Activated naive CD8-positive, alpha-beta T cell treated with anti-CD3 and anti-CD28 coated beads, Interleukin-2, amount 10 ng/mL, durations not matched to agents 7 days and 5 days (primary cell): ENCODE measurements at regions not wholly inside any gene's neighbourhood (a gene's known extent, or its start where the extent isn't known, plus 50 kb on each side); places are given as distances from the start of the nearest gene placed in this dataset.

Source experiments
- ATAC-seq: fragments of 150-1000 bp; cut with Tn5 transposase; one replicate; pipeline ENCODE4 v1.10.0; 2021; ENCODE audit warnings: low read depth, moderate library complexity
- POLR2A ChIA-PET: fragments of 350-600 bp; sonication (Branson Sonifier 250); formaldehyde crosslinking; loops from one replicate; lab custom pipeline; 2021; ENCODE audit warnings: antibody characterized with exemption; lab: Charles Lee
- DNase-seq: peaks from one replicate; pipeline ENCODE4 v3.0.0; 2021
- H3K27ac Mint-ChIP-seq: one replicate; pipeline ENCODE4 v1.8.0; 2022; ENCODE audit warnings: mild to moderate bottlenecking, mixed read lengths
- H3K27me3 Mint-ChIP-seq: one replicate; pipeline ENCODE4 v1.8.0; 2022; ENCODE audit warnings: mild to moderate bottlenecking, moderate library complexity, mixed read lengths
- H3K36me3 Mint-ChIP-seq: one replicate; pipeline ENCODE4 v1.8.0; 2021; ENCODE audit warnings: mild to moderate bottlenecking, mixed read lengths
- H3K4me1 Mint-ChIP-seq: one replicate; pipeline ENCODE4 v1.8.0; 2021; ENCODE audit warnings: mixed read lengths
- H3K4me3 Mint-ChIP-seq: one replicate; pipeline ENCODE4 v1.8.0; 2022; ENCODE audit warnings: mild to moderate bottlenecking, moderate library complexity, mixed read lengths
- H3K9me3 Mint-ChIP-seq: one replicate; pipeline ENCODE4 v1.8.0; 2021; ENCODE audit warnings: mixed read lengths

DNA sequence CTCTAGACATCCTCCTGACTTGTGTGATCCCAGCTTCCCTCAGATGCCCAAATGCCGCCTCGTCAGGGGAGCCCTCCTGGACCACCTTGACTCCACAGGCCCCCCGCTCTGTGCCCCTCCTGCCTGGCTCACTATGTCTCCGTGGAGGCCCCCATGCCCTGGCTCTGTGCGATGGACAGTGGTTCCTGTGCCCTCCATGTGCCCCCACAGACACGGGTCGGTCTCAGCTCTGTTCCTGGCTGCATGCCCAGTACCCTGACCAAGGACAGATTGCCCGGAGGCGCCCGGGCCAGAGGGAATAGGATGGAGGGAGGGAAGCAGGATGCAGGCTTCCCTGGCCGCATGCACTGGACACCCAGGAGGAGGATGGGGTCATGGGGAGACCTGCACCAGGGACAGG is 1274.6 kb downstream of the BRD1 start:
- DNase-seq (no peak), ATAC-seq (no peak)
- Mint-ChIP-seq H3K4me3 (no peak overlapping the region), H3K4me1 (no peaks in the 10 kb centered on the region), H3K36me3 (no peaks in the 10 kb centered on the region), H3K27me3 (no peaks in the 10 kb centered on the region), H3K27ac (no peak overlapping the region), H3K9me3 (no peaks in the 10 kb centered on the region)
- POLR2A ChIA-PET = no interaction called here

DNA sequence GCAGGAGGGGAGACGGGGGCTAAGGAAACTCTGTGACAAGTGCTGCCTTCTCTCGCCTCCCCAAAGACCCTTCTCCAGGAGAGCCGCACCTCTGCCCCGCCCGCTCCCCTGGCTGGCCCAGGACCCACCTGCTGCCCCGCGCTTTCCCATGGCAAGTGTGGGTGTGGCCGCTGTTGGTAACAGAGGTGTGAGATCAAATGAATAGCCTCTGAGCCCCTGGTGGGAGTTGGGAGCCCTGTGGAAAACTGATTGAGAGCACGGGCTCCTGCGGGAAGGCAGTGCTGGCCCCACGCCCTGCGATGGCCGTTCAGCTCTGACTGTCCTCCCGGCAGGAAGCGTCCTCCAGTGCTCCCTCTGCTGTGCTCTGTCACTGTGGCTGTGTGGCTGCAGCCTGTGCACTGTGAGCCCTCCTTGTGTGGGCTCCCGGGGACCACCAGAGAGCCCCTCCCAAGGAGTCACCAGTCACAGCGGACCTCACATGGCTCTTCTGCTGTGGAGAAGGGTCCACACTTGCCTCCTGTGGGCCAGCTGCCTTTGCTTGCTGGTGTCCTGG is 1275.9 kb downstream of the BRD1 start:
- H3K9me3 Mint-ChIP-seq = no peaks in the 10 kb centered on the region
- H3K4me3 Mint-ChIP-seq = no peak overlapping the region
- POLR2A ChIA-PET = no interaction called here
- no peaks in the 10 kb centered on the region for H3K27me3 Mint-ChIP-seq
- no peaks in the 10 kb centered on the region for H3K36me3 Mint-ChIP-seq
- H3K27ac Mint-ChIP-seq = no peak overlapping the region
- ATAC-seq (no peak), DNase-seq (no peak)
- no peaks in the 10 kb centered on the region for H3K4me1 Mint-ChIP-seq

DNA sequence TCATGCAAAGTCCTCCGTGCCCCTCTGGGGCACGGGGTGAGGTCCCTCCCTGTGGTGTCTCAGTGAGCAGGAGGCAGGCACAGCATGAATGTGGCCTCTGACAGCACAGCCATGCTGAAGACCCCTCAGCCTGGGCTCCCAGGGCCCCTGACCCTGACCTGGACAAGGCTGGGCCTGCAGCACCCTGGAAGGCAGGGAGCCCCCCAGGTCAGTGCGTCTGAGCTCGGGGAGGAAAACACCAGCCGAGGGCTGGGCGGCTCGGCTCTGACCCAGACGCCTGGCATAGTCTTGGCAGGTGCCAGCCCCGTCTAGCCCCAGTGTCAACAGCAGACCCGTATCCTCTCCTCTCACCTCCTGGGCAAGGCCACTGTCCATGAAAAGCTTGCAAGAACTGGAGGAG is 1276.6 kb downstream of the BRD1 start:
- no peaks in the 10 kb centered on the region for H3K9me3 Mint-ChIP-seq
- no peak for ATAC-seq

DNA sequence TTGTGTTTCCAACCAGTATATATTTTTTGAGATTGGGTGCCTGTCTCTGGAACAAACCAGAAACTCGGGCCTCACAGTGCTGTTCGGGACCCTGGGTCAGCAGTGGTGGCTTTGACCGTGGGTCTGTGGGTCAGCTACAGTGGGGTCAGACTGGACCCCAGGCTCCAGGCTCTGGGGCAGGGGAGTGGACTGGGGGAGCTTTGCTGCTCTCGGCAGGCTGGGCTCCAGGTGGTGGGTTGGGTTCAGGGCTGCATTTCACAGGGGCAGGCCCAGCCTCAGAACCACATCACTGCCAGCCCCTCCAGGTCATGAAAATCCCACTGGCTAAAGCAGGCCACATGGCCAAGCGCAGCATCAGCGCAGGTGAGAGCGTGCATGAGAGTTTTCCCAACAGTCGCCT is 1279.3 kb downstream of the BRD1 start:
- ATAC-seq (no peak), DNase-seq (no peak)
- no peaks in the 10 kb centered on the region for H3K4me1 Mint-ChIP-seq
- POLR2A ChIA-PET = no interaction called here
- no peaks in the 10 kb centered on the region for H3K36me3 Mint-ChIP-seq
- no peaks in the 10 kb centered on the region for H3K9me3 Mint-ChIP-seq
- H3K4me3 Mint-ChIP-seq = no peak overlapping the region
- H3K27me3 Mint-ChIP-seq = no peaks in the 10 kb centered on the region
- no peak overlapping the region for H3K27ac Mint-ChIP-seq

More for the DNA sequence above, 1276.6 kb downstream of the BRD1 start:
- no peak for DNase-seq
- no peak overlapping the region for H3K4me3 Mint-ChIP-seq
- H3K4me1 Mint-ChIP-seq = no peaks in the 10 kb centered on the region
- H3K27me3 Mint-ChIP-seq = no peaks in the 10 kb centered on the region
- no peaks in the 10 kb centered on the region for H3K36me3 Mint-ChIP-seq
- H3K27ac Mint-ChIP-seq = no peak overlapping the region
- POLR2A ChIA-PET = no interaction called here

DNA sequence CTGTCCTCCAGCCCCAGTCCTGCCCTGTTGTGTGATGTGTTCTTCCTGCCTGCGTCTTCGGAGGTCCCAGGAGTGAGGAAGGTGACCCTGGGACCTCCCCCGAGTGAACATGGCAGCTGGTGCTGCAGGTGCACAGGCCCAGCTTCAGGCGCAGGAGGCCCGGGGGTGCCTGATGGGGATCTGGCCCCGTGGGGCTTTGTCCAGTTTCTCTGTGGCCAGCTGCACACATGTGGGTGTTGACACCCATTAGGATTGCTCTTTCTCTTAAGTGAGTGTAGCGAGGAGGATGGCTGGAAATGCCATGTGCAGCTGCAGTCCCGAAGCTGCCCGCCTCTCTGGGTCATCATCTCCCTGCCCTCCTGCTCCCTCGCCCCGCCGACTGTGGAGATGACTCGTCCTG is 1279.7 kb downstream of the BRD1 start:
- Mint-ChIP-seq H3K36me3 (no peaks in the 10 kb centered on the region), H3K4me1 (no peaks in the 10 kb centered on the region), H3K4me3 (no peak overlapping the region), H3K27ac (no peak overlapping the region), H3K9me3 (no peaks in the 10 kb centered on the region), H3K27me3 (no peaks in the 10 kb centered on the region)
- DNase-seq (no peak), ATAC-seq (no peak)
- POLR2A ChIA-PET = no interaction called here

DNA sequence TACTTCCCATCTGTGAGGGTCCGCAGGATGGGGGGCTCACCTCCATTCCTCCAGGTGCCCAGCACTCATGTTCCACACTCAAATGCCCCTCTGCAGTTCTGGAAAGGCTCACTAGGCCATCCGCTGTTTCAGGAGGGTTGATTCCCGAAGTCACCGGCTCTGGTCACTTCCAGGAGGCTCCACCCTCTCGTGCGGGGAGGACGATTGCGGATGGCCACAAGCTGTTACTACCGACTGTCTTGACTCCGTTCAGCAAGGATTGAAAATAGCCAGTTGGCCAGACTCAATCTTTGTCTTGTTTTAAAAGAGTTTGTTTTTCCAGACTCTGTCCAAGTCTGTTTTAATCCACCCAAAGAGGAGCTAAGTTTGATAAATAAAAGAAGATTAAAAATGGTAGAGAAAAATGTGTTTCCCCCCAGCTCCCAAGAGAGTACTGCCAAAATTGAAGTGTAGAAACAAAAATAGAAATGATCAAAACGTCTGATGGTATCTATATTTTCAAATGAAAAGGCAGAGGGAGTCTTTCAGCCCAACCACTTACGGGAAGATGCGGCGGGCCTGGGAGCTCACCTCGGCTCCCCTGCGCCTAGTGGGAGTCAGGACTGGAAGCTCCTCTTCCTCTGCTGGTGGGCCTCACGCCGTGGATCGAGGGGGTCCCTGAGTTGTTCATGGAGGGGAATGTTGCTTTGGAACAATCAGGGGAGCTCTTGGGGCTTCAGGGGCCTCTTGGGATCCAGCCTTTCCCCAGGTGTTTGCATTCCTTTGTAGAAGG is 1280.8 kb downstream of the BRD1 start:
- DNase-seq (no peak), ATAC-seq (no peak)
- no peaks in the 10 kb centered on the region for H3K36me3 Mint-ChIP-seq
- H3K9me3 Mint-ChIP-seq = peaks cover 4% of the 10 kb centered on the region
- H3K27me3 Mint-ChIP-seq = no peaks in the 10 kb centered on the region
- H3K4me3 Mint-ChIP-seq = no peak overlapping the region
- no peak overlapping the region for H3K27ac Mint-ChIP-seq
- H3K4me1 Mint-ChIP-seq = no peaks in the 10 kb centered on the region
- POLR2A ChIA-PET = no interaction called here

DNA sequence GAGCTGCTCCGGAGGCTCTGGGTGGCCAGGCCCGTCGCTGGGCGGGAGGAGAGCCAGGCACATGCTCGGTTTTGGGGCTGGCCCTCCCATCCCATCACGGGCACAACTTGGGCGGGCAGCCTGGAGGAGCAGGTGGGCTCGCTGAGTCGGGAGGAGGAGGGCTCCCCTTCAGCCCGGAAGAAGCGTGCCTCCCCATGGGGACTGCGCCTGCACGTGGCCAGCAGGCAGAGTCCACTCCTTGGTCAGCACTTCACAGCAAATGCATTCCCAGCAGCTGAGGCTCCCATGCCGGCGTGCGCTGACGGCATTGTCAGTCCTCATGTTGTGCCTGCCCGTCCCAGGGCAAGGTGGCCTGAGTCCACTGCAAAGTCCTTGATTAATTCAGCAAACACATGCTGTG is 1281.7 kb downstream of the BRD1 start:
- Mint-ChIP-seq H3K9me3 (peaks cover 4% of the 10 kb centered on the region), H3K27me3 (no peaks in the 10 kb centered on the region), H3K27ac (no peak overlapping the region), H3K36me3 (no peaks in the 10 kb centered on the region), H3K4me3 (no peak overlapping the region), H3K4me1 (no peaks in the 10 kb centered on the region)
- DNase-seq (no peak), ATAC-seq (no peak)
- POLR2A ChIA-PET = no interaction called here

DNA sequence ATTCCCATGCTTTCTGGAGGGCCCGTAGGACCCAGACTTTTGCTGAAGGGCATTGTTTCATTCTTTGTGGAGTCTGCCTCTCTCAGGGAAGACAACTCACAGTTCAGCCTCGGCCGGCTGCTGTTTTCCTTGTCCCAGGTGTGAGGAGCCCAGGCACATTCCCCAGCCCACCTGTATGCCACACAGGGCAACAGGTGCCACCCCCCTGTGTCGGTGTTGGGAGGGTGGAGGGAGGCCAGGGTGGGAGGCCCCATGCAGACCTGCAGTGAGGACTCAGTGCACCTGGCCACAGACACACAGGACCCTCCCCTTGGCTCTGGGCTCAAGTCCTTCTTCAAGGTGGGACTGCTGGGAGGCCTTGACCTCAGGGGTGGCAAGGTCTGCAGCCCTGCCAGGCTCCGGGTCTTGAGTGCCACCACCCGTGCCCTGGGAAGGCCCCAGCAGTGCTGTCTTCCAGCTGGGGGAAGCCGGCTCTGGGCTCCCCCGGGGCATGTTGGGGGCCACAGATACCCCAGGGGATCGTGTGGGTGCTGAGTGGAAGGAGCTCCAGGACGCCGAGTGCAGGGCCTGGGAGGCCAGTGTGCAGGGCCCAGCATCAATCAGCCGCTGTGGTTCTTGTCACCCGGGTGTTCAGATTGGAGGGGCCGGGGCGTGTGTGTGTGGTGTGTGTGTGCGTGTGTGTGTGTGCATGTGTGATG is 1286.1 kb downstream of the BRD1 start:
- no peaks in the 10 kb centered on the region for H3K36me3 Mint-ChIP-seq
- DNase-seq (no peak), ATAC-seq (no peak)
- H3K4me1 Mint-ChIP-seq = no peaks in the 10 kb centered on the region
- no peak overlapping the region for H3K27ac Mint-ChIP-seq
- POLR2A ChIA-PET = no interaction called here
- H3K4me3 Mint-ChIP-seq = no peak overlapping the region
- H3K27me3 Mint-ChIP-seq = no peaks in the 10 kb centered on the region
- H3K9me3 Mint-ChIP-seq = peaks cover 4% of the 10 kb centered on the region

DNA sequence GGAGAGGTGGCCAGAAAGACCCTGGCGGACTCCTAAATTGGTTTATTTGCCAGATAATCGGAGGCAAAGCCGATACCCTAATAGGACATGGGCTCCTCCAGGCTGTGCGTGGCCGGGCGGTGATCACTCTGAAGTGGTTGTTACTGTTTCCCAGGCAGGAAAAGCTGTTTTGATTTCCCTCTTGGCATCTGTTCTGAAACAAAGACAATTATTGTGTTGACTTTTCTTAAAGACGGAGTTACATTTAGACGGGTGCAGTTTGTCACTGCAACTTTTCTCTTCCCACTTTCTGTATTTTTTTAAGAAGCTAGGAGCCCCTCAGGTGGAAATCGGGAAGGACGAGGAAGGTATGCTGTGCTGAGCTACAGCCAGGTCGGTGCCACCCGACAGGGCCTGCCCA is 1288.4 kb downstream of the BRD1 start:
- no peak for DNase-seq
- POLR2A ChIA-PET = no interaction called here
- Mint-ChIP-seq H3K27me3 (no peaks in the 10 kb centered on the region), H3K9me3 (peaks cover 4% of the 10 kb centered on the region), H3K36me3 (no peaks in the 10 kb centered on the region), H3K4me3 (no peak overlapping the region), H3K27ac (no peak overlapping the region), H3K4me1 (no peaks in the 10 kb centered on the region)
- ATAC-seq = no peak

DNA sequence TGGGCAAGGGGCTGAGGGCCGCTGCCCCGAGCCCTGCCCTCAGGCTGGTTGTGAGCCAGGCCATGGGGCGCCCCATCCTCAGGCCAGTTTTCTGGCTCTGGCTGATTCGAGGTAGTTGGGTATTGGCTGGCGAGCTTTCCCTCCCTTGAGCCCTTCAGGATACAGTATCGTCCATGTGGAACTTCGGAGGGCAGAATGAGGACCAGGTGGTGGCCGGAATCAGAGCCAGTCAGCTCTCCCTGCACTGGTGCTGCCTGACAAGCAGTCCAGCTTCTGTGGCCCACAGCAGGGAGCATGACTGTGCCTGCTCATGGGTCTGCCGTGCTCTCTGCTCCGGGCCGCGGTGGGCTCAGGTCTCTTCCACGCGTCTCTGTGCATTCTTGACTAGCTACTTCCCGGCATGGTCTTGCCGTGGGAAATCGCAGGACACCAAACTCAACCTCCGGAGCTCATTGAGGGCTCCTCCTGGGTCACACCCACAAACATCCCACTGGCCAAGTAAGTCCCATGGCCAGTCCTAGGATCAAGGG is 1289.3 kb downstream of the BRD1 start:
- Mint-ChIP-seq H3K36me3 (no peaks in the 10 kb centered on the region), H3K27me3 (no peaks in the 10 kb centered on the region)
- no peak for ATAC-seq

DNA sequence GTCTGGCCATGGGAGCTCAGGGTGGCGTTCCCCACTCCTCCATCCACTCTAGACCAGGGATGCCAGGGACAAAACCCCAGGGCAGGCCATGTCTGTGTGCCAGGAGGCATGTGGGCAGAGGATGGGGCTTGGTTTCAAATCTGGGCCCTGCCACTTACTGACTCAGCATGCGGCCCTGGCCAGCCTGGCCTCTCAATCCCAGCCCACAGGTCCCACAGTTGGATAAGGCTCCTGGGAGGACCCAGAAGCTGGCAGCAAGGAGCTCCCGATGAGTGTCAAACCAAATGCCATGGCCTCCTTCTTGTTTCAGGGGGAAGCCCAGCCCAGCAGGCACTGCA is 1290.4 kb downstream of the BRD1 start:
- Mint-ChIP-seq H3K4me1 (no peaks in the 10 kb centered on the region), H3K9me3 (peaks cover 4% of the 10 kb centered on the region), H3K27me3 (no peaks in the 10 kb centered on the region), H3K4me3 (no peak overlapping the region), H3K27ac (no peak overlapping the region), H3K36me3 (no peaks in the 10 kb centered on the region)
- POLR2A ChIA-PET = no interaction called here
- ATAC-seq (no peak), DNase-seq (no peak)

More for the DNA sequence above, 1289.3 kb downstream of the BRD1 start:
- Mint-ChIP-seq H3K27ac (no peak overlapping the region), H3K4me1 (no peaks in the 10 kb centered on the region), H3K9me3 (peaks cover 4% of the 10 kb centered on the region), H3K4me3 (no peak overlapping the region)
- DNase-seq = no peak
- POLR2A ChIA-PET = no interaction called here

DNA sequence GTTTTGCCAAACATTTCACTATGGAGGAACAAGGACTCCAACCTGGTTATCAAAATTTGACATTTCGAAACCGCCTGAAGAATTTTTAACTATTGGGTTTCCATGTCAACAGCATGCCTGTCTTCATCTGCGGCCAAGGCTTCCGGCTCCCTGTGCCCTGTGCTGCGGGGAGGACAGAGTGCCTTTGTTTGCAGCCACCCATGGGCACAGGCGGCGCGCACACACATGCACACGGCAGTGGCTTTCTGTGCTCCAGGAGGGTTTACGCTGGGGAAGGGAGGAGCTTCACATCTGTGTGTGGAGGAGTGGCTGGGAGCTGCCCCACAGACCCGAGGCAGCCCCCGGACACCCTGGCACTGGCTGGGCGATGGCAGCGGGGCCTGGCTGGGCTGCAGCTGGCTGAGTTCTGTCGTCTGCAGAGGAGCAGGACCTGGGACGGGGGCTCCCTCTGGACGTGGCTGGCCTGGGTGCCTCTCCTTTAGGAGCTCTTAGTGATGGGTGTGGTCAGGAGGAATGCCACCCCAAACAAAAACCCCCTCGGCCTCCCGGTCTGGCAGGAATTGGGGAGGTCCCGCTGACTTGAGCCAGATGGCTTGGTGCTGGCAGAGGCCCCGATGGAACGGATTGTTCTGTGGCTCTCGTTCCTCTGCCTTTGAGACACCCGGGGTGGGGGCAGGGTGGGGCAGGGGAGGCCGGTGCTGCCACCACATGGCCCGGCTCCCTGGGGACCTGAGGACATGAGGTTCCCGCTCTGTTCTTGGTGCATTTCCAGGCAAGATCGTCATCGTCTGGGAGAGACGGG is 1290.9 kb downstream of the BRD1 start:
- Mint-ChIP-seq H3K4me3 (no peak overlapping the region), H3K27ac (no peak overlapping the region), H3K36me3 (no peaks in the 10 kb centered on the region), H3K9me3 (no peaks in the 10 kb centered on the region), H3K27me3 (no peaks in the 10 kb centered on the region), H3K4me1 (no peaks in the 10 kb centered on the region)
- no peak for DNase-seq
- no peak for ATAC-seq
- POLR2A ChIA-PET = no interaction called here

DNA sequence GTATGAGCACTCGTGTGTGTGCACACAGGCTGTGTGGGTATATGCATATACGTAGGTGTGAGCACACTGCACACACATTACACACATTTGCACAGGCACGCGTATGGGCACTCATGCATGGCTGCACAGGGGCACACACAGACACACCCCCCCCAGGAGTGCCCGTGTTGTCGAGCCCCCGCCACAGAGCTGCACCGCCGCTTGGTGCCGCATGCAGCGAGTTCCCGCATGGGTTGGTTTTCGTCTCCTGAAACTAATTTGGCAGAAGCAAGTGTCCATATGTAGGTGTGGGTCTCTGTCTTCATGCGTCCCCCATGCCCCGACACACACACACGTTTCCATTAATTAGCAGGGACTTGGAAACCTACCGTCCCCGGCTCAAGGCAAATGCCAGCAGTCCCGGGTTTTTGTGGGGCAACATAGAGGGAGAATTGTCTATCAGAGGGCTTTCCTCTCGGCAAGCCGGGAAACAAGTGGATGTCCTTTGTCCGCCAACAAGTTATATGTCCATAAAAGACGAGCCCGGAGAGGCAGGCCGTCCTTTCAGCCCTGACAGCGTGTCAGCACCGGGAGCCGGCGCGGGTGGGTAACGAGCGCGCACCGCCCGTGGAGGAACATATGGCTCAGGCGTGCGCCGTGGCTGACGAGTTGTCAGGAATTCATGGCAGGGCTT is 1291.7 kb downstream of the BRD1 start:
- Mint-ChIP-seq H3K9me3 (no peaks in the 10 kb centered on the region), H3K4me1 (no peaks in the 10 kb centered on the region), H3K27me3 (no peaks in the 10 kb centered on the region), H3K36me3 (no peaks in the 10 kb centered on the region), H3K27ac (no peak overlapping the region), H3K4me3 (no peak overlapping the region)
- no peak for DNase-seq
- POLR2A ChIA-PET = no interaction called here
- ATAC-seq = no peak
